Endometrium (tissue), 2 donors: ENCODE measurements at regions not wholly inside any gene's neighbourhood (a gene's known extent, or its start where the extent isn't known, plus 50 kb on each side); places are given as distances from the start of the nearest gene placed in this dataset.
"Not testable (repeated sequence)": the region's sequence is repeated elsewhere in the genome, so short reads cannot be mapped to it uniquely, and the experiment has no call there.

Experiments
- FAIRE-seq: peaks from 2 replicates; lab custom pipeline; 2012; peaks lifted over from hg19 to GRCh38; lab: Jason Lieb, UNC
- donor health status: control.
- donor health status: control.

- FAIRE-seq = no peak
Measured at GRCh38 chr2:220705678-220706077, 866.4 kb downstream of the EPHA4 start.

- no peak for FAIRE-seq
Measured at GRCh38 chr2:220707261-220707660, 864.8 kb downstream of the EPHA4 start.

GRCh38 chr2:220708366-220708765 is 863.7 kb downstream of the EPHA4 start:
- FAIRE-seq = no peak

DNA sequence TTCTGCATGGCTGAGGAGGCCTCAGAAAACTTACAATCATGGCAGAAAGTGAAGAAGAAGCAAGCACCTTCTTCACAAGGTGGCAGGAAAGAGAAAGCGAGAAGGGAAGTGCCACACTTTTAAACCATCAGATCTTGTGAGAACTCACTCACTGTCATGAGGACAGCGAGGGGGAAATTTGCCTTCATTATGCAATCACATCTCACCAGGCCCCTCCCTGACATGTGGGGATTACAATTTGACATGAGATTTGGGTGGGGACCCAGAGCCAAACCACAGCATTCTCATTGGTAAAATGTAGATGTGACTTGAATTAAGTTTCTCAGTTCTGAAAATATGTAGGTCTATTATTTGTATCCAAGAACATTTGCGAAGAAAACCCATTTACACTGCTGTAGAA is 854.8 kb downstream of the EPHA4 start:
- no peak for FAIRE-seq

GRCh38 chr2:220736778-220737177 is 835.3 kb downstream of the EPHA4 start:
- FAIRE-seq = no peak

DNA sequence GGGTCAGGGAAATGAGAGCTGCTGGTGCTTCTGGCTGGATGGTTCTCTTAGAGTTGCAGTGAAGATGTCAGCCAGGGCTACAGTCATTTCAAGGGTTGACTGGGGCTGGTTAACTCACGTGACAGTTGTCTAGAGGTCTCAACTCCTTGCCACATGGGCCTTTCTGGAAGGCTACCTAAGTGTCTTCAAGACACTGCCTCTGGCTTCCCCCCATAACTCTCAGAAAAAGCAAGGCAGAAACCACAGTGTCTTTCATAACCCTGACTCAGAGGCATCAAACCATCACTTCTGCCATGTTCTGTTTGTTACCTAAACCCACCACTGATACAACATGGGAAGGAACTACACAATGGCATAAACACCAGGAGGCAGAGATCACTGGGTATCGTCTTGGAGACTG is 828.9 kb downstream of the EPHA4 start:
- no peak for FAIRE-seq

- FAIRE-seq = no peak
Measured at GRCh38 chr2:220744861-220745260, 827.2 kb downstream of the EPHA4 start.

- FAIRE-seq = no peak
Measured at GRCh38 chr2:220745682-220746081, 826.4 kb downstream of the EPHA4 start.

- FAIRE-seq = no peak
Measured at GRCh38 chr2:220747736-220748135, 824.4 kb downstream of the EPHA4 start.

GRCh38 chr2:220748875-220749479 is 823.1 kb downstream of the EPHA4 start:
- no peak for FAIRE-seq

GRCh38 chr2:220753486-220753885 is 818.6 kb downstream of the EPHA4 start:
- FAIRE-seq = no peak

DNA sequence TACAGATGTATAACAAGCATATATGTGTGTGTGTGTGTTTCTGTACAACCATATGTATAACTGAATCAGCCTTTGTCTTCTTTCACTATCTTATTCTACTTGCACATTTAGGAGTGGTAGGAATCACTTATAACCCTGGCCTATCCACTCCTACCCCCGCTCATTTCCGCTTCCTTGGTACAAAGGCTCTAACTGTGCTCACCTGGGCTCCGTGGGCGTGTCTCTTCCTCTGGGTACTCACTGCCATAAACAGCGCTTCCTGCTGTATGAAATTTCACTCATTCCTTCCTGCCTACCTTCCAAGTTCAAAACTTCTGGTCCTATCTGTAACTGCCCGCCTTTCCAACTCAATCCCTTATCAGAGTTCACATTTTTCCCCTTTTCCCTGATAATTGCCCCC is 815.5 kb downstream of the EPHA4 start:
- no peak for FAIRE-seq

GRCh38 chr2:220758376-220758775 is 813.7 kb downstream of the EPHA4 start:
- FAIRE-seq = not testable (repeated sequence)

- no peak for FAIRE-seq
Measured at GRCh38 chr2:220764171-220764570, 807.9 kb downstream of the EPHA4 start.

GRCh38 chr2:220767591-220768255 is 804.4 kb downstream of the EPHA4 start:
- FAIRE-seq = no peak

- FAIRE-seq = no peak
Measured at GRCh38 chr2:220775856-220776488, 796.1 kb downstream of the EPHA4 start.

GRCh38 chr2:220779076-220779475 is 793.0 kb downstream of the EPHA4 start:
- FAIRE-seq = not testable (repeated sequence)

DNA sequence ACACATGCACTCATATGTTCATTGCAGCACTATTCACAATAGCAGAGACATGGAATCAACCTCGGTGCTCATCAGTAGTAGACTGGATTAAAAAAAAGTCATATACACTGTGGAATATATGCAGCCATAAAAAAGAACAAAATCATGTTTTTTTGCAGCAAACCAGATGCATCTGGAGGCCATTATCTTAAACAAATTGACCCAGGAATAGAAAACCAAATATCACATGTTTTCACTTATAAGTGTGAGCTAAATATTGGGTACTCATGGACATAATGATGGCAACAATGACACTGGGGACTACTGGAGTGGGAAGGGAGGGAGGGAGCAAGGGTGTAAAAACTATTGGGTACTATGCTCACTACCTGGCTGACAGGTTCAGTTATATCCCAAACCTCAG is 792.6 kb downstream of the EPHA4 start:
- no peak for FAIRE-seq

DNA sequence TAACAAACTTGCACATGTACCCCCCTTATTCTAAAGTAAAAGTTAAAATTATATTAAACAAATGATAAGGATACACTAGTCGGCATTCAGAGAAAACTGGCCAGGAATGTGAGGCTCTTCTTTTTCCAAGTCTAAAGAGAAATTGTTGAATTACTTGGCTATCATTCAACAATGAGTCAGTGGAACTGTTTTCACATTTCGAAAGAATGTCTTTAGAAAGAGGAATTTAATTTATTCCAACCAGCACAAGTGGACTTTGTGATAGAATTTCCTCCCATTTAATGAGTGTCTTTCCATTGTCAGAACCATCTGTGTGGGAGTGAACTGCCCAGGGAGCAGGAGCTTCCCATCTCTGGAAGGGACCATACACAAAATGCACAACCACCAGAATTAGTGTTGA is 792.2 kb downstream of the EPHA4 start:
- peak; percentile 33 for FAIRE-seq

GRCh38 chr2:220781622-220782241 is 790.4 kb downstream of the EPHA4 start:
- no peak for FAIRE-seq

- no peak for FAIRE-seq
Measured at GRCh38 chr2:220782609-220783113, 789.4 kb downstream of the EPHA4 start.

- FAIRE-seq = no peak
Measured at GRCh38 chr2:220783671-220784070, 788.4 kb downstream of the EPHA4 start.

DNA sequence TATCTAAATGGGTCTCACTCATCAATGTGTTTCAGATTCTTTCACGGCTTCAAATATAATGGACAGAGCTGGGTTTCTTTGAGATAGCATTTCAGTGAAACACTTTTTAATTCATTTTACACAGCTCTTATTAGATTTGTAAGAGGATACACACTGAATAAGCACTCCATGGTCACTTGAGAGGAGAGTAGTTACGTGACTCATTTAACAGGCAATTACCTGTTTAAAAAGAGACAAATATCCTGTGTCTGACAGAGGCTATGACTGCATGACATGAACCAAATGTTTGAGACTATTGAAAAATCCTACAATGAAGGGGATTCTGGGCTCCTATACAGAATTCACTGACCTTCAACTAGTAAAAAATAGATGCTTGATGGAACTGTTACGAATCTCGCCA is 786.9 kb downstream of the EPHA4 start:
- FAIRE-seq = no peak
